Limb (tissue), 2 donors: ENCODE measurements at regions not wholly inside any gene's neighbourhood (a gene's known extent, or its start where the extent isn't known, plus 50 kb on each side); places are given as distances from the start of the nearest gene placed in this dataset.
A peak's percentile ranks its signal among the peaks of the same experiment; 100 is the strongest.
"Not testable (repeated sequence)": the region's sequence is repeated elsewhere in the genome, so short reads cannot be mapped to it uniquely, and the experiment has no call there.

Experiments used
- DNase-seq, 2 donors: peaks; one replicate each; pipeline ENCODE4 v3.0.0-alpha.2; 2016; ENCODE audit errors: extremely low spot score in 2 of 2

DNA sequence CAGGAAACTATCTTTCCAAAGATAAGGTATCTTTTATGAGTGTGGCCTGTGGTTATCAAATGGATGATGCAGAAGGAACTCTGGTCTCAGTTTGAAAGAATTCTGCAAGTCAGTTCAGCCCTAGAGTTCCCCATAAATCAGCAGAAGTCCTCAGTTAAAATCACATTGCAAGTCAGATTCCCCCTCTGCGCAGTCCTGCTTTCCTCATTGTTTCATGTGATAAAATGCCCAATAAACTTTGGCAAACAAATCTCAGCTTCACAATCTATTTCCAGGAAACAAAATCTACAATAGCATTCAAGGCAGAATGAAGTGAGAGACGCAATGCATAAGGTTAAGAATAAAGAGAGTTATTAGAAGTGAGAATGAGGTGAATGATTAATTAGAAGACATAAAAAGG, 216.3 kb upstream of the KLHL1 start:
- DNase-seq: no peak

DNA sequence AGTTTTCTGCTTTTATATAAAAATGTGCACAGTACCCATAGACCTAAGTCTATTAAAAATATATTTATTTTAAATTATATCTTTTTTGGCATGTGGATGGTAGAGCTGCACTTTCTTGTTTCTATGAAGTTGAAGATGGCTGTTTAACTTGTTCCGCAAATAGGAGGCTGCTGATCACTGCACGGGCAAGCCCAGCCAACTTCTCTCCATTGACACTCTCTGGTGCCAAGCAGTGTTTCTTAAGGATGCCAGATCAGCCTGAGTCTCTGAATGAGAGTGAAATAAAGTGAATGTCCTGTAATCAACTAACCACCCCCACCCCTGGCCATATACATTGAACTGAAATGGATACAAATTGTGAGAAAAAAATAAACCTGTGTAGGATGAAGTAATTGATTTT, 202.9 kb upstream of the KLHL1 start:
- no peak for DNase-seq

DNA sequence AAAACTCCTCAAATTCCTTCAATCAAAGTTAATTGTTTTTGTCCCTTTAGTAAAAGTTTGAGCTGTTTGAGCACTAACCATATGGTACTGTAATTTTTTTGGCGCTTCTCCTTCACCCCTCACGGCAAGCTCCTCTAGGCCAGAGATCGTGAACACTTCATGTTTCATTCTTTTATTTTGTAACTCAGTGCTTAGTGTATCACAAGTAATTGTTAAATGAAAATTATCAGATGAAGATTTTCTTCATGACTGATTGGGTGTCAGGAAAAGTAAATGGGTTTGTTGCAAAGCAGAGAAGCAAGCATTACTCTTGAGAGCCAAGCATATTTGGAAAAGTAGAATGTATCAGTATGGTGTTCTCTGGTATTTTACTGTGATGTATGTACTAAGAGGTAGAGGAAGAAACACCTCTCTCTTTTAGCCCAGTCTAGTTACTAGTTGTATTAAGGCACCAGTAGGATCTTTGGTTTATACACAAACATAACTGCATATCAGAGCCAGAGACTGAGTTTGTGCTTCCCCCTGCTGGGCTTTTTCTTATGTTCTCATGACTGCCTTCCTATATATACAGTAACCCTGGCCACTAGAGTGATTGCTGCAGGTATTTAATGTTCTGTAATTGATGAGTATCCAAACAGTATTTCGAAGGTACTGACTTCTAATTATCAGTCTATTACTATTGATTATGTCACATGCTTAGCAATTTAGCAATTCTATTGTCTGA, 202.3 kb upstream of the KLHL1 start:
- peak; percentile 36 to 38 for DNase-seq

DNA sequence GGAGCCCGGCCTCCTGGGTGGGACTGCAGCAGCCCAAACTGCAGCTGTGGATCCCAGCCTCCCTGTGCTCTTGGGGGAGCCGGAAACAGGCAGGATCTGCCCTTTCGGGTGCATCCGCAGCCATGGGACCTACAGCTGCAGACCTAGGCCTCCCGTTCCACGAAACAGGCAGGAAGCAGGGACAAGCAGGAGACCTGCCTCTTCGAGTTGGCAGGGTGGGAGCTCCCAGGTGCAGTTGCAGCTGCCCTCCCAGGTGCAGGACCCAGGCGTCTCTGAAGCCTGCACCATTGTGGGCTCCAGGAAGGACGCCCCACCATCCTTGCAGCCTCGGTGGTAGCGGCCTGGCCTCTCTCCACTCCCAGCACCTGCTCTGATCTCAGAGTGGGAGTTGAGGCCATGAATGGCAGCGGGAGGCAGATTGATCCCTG, 189.0 kb upstream of the KLHL1 start:
- DNase-seq: no peak

DNA sequence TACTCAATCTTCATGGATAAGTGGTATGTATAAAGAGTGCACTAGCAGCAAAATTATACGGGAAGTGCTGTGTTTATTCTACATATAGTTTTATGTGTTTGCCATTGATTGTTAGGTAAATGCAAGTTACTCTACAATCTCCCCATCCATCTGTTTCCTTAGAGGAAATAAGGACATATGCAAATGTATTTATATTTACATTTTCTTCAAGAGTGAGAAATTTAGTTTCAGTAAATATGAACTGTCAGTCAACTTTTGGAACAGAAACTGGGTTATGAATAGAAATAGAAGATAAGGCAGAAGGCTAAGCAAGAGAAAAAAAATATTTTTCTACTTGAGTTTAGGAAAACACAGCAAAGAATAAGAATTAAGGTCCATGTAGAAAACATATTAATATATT, 176.1 kb upstream of the KLHL1 start:
- DNase-seq: no peak

DNA sequence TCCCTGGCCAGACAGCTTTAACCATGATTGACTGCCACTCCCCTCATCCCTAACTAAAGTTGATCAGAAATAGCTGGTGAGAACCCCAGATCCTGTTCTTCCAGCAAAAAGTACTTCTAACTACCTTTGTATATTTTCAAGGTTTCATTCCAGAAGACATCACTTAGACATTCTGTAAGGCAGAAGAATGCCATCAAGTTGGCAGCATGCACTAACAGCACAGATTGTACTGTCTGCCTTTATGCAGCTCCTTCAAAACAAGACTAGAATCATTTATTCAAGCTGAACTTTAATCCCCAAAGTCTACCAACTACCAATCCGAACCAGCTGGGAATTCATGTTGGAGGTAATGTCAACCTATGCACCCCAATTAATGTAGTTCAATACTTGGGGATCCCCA, 167.6 kb upstream of the KLHL1 start:
- DNase-seq: no peak

DNA sequence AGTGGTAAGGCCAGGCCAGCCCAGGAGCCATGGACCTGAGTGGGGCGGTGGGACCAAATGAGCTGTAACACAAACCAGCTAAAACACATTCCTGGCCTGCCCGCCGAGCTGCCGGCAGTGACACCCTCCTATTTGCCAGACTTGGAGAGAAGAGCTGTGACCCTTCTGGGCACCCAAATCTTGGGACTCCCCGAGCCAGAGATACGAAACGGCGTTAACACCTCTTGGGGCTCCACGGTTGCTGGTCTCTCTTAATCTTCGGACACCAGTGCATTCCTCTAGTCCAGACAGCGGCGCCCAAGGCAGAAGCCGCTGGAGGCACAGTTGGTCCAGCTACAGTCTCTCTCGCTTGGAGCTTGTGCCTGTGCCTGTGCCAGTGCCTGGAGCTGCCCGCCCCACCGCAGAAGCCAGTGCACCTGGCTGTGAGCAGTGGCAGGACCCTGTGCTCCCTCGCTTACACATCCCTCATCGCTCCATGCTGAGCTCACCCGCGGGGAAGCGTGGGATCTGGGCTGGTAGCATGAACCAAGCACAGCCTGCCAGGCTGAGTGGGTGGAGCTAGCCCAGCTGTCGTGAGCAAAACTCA, 147.2 kb upstream of the KLHL1 start:
- DNase-seq: no peak

DNA sequence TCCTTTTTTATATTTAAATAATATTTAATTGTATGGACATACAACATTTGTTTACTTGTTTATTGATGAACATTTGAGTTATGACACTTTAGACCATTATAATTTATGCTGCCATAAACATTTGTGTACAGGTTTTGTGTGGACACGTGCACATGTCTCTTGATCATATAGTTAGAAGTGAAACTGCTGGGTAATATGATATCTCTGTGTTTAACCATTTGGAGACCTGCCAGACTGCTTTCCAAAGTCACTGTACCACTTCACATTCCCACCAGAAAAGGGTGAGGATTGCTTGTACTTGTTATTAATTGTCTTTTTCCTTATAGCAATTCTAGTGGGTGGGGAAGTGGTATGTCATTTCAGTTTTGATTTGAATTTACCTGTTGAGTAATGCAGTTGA, 145.6 kb upstream of the KLHL1 start:
- DNase-seq: no peak

DNA sequence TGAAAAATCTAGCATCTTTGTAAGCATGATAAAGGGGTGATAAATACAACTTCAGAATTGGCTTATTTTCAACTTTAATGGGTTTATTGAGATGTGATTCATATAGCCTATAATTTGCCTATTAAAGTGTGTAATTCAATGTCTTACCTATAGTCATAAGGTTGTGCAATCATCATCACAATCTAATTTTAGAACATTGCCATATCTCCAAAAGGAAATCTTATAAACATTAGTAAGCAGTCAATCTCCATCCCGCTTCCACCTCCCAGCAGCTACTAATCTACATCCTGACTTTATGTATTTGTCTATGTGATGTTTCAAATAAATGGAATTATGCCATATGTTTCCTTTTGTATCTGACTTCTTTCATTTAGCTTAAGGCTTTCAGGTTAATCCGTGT, 145.2 kb upstream of the KLHL1 start:
- DNase-seq: no peak

DNA sequence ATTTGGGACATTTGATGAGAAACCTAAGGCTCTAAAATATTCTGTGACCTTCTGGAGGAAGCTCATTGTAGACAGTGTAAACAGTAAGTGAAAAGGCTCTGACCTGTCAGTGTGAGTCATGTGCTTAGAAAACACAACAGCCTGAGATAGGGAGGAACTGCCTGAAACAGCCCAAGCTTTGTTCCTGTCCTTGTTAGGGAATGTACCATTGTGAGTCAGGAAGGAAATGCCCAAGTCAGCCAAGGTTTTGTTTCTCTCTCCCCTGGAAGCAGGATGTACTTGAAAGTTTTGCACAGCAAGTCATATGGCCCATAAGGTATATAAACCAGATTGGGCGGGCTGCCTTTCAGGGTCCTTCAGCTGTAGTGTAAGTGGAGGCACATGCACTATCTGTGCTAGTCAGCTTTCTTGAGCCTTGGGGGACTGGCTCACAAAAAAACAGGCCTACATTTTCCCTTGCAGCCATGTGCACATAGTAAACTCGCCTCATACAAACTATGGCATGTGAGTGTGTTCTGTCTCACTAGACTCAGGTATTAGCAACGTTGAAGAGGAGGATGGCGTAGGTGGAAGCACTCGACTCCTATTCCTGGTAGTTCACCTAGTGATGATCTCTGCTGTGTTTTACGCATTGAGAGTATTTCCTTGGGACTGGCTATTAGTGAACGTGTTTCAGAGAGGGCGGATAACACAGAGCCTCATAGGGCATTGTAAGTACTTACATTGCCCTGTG, 141.2 kb upstream of the KLHL1 start:
- no peak for DNase-seq

DNA sequence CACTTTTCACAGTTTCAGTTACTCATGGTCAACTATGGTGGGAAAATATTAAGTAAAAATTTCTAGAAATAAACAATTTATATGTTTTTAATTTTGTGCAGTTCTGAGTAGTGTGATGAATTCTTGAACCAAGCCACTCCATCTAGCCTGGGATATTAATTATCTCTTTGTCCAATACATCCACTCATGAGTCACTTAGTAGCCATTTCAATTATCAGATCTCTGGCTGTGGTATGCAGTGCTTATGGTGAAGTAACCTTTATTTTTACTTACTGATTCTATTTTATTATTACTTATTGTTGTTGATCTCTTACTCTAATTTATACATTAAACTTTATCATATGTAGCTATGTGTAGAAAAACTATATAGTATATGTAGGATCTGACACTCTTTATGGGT, 128.9 kb upstream of the KLHL1 start:
- DNase-seq: no peak

DNA sequence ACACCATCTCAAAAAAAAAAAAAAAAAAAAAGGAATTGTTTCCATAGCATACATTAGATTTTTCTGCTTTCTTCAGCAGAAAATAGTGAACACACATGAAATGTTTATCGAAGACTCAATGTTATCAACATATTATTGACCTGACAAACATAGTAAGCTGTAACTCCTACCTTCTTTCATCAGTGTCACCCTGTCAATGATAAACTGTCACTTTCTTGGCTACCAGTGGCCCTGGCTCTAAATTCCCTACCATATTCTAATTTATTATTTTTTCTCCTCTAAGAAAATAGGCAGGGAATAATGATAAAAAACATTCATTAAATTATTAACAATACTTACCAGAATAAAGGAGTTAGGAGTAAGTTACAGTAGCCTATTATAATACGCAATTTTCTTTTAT, 127.3 kb upstream of the KLHL1 start:
- DNase-seq: no peak

DNA sequence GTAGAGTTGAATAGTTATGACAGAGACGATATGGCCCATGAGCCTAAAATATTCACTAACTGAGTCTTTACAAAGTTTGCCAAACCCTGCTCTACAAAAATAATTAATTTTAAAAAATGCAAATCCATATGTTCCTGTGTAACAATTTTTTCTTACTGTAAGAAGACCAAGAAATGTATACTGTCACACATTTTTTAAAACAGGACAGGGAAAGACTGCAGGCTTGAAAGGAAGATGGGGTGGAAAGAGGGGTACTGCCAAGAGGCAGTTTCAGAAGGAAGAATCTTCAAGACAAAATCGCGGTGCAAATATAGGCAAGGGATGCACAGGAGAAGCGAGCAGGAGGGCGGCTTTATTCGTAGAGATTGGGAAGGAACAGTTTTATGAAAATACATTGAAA, 115.7 kb upstream of the KLHL1 start:
- DNase-seq: no peak

DNA sequence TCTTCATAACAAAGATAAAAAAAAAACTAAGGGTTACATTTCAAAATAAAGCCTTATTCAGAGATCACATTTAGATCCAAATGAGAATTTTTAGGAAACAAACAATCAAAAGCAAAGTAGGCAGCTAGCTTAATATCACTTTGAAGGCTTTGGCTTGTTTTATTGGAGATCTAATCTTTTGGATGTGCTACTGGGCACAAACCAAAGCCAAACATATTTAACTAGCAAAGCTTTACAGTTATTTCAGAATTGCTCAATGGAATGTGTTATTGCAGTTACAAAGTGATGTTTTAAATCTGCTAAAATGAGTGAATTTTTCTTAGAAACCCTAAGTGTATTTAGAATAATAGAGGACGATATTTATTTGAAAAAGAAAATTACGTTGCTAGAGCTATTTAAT, 114.7 kb upstream of the KLHL1 start:
- DNase-seq: no peak

DNA sequence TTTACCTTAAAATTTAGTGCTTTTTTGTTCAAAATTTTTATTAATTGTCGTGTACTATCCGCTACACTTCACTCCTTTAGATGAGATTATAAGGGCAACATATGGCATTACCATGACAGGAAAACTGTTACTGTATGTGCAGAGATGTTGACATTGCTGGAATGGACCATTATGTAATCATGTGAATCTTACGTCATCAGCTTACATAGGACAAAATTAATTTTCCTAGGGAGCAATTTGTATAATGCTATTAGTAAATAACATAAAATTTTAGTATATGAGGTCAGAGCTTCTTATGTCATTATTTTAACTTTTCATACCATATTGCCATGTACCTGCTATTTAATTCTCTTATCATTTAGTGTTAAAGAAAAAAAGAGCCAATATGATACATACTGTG, 110.4 kb upstream of the KLHL1 start:
- DNase-seq: no peak

DNA sequence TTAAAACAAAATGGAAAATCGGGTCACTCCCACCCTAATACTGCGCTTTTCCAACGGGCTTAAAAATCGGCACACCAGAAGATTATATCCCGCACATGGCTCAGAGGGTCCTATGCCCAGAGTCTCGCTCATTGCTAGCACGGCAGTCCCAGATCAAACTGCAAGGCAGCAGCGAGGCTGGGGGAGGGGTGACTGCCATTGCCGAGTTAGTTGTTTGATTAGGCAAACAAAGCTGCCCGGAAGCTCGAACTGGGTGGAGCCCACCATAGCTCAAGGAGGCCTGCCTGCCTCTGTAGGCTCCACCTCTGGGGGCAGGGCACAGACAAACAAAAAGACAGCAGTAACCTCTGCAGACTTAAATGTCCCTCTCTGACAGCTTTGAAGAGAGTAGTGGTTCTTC, 100.7 kb upstream of the KLHL1 start:
- not testable (repeated sequence) for DNase-seq

DNA sequence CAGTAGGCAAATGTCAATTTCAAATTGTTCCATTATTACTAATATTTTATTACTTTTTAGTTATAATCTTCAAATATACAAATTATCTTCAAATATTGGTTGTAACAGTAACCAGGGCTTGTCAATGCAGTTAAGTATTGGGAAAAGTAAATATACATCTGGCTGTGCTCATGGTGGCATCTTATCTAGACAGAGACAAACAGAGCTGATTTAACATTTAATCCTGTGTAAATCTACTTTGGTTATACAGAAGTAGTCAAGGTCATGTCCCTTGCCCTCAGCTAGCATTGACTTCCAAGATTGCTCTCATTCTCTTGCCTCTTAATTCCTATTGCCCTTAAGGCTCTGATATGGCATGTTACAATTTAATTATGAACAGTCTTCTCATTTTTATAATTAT, 98.4 kb upstream of the KLHL1 start:
- DNase-seq: no peak

DNA sequence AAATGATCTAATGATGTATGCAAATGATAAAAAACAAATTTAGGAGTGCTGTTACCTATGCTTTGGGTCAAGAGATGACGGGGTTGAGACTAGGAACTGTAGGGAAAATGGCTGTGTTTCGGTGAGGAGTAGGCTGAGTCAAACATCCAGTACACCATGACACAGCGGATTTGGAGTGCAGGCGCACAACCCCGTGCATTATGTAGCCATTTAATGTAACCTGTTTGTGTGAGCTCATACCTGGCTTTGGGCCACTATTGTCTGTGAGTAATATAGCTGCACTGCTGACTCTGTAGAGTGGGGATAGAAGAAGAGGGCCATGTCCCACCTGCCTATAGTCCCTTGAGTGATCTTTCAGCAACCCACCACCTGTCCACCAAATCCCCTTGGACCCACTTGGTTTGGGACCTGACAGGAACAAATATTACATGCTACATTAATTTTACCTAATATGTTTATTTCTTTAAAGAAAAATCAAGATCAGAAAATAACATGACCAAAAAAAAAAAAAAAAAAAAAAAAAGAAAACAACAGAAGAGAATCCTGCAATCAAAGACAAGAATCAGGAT, 95.5 kb upstream of the KLHL1 start:
- DNase-seq: no peak

DNA sequence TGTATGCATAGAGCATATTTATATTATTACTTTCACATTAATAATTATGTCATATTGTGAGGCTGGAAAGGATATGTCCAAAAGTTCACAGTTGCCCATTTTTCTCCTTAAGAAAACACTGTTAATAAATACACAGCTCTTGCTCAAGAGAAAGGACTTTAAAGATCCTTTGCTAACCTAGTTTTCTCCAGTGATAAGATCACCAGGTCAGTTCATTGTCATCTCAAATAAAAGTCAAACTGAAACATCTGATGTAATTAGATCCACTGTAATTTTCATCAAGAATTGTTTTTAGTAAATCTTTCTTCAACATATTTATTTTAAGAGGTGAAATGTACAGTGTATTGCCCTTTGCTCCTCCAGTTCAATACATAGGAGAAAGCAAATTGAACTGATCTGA, 82.8 kb upstream of the KLHL1 start:
- no peak for DNase-seq

DNA sequence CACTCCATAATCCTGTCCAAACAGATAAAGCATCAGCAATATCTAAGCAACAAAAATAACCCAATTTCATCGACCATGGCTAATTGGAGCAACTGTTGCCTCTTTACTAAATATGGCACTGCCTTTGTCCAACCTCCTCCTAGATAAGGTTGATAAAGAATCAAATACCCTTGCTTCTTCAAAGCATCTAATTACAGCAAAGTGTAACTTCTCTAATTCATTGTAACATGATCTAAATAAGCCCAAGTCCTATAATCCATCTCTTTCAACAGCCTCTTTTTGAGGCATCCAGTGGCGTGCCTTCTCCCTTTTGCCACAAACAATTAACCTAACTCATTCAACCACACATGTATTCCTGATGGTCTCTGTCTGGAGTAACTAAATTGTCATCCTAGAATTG, 81.7 kb upstream of the KLHL1 start:
- DNase-seq: no peak

DNA sequence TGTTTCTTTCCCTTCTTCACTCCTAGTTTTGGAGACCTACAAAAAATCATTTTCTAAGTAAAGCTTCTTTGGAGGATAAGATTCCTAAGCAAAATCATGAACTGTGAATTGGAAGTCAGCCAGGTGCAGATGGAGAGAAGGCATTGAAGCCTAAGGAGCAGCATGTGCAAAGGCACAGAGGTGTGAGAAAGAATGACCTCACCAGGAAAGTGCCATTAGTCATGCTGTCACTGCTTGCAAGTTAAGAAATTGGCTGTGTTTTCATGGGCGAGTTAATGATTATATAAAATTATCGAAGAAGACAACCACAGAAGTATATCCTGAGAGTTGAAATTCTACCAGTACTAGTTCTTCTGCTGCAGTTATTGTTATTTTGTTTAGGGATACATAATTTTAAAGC, 80.3 kb upstream of the KLHL1 start:
- DNase-seq: no peak

DNA sequence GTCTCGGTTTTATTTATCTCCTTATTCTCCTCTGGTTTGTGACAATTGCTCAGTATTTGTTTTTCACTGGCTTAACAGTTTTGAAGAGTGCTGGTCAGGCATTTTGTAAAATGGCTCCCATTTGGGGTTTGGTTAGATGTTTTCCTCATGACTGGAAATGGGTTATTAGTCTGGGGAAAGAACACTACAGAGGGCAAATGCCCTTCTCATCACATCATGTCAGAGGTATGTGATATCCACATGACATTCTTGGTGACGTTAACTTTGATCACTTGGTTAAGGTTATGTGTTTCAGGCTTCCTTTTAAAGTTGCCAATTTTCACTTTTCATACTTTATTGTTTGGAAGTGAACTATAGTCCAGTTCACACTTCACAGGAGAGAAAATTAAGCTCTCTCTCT, 74.8 kb upstream of the KLHL1 start:
- no peak for DNase-seq
